Fibroblast of peridontal ligament (primary cell): ENCODE measurements at regions not wholly inside any gene's neighbourhood (a gene's known extent, or its start where the extent isn't known, plus 50 kb on each side); places are given as distances from the start of the nearest gene placed in this dataset.
"Not testable (repeated sequence)": the region's sequence is repeated elsewhere in the genome, so short reads cannot be mapped to it uniquely, and the experiment has no call there.

Experiments
- DNase-seq: peaks from one replicate; pipeline ENCODE4 v3.0.0-alpha.2; 2010; ENCODE audit errors: extremely low read depth

- DNase-seq: no peak
These were observed 623.2 kb downstream of the GATA3 start for GRCh38 chr10:8677642-8678041.

- DNase-seq: not testable (repeated sequence)
These were observed 630.4 kb downstream of the GATA3 start for GRCh38 chr10:8684916-8685315.

- no peak for DNase-seq
These were observed 634.4 kb downstream of the GATA3 start for GRCh38 chr10:8688881-8689280.

GRCh38 chr10:8691498-8692017, 637.1 kb downstream of the GATA3 start:
- DNase-seq: no peak

DNA sequence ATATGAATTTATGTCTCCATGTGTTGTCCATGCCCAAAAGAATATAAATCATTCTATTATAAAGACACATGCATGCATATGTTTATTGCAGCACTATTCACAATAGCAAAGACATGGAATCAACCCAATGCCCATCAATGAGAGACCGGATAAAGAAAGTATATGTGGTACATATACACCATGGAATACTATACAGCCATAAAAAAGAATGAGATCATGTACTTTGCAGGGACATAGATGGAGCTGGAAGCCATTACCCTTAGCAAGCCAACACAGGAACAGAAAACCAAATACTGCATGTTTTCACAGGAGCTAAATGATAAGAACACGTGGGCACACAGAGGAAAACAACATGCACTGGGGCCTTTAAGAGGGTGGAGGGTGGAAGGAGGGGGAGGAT, 639.1 kb downstream of the GATA3 start:
- DNase-seq: not testable (repeated sequence)

DNA sequence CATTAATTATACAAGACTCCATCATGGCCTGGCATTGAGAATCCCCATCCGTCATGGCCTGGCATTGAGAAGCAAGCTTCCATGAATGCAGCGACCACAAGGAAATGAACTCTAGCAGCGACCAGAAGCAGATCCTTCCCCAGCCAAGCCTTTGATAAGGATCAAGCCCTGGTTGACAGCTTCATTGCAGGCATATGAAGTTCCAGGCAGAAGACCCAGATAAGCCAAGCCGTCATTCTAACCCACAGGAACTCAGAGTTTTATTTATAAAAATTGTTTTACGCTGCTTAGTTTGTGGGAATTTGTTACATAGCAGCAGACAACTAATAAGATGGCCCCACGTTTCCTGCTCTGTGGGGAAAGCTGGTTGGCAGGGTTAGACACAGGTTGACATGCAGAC, 642.3 kb downstream of the GATA3 start:
- no peak for DNase-seq

DNA sequence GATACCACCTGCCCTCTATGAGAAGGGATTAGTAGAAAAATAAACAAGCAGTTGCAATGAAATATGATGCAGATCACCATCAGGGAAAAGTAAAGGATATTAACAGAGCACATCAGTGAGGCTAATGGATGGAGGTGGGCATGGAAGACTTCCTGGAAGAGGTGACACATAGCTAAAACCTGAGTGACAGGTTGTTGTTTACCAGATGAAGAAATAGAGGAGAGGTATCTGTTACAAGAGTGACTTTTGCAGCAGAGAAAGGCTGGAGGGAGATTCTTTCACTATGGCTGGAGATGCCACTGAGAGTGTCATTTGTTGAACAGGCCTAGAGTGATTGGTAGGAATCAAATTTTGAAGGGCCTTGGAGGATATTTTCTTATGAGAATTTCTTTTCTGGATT, 646.2 kb downstream of the GATA3 start:
- no peak for DNase-seq

GRCh38 chr10:8702181-8702580, 647.7 kb downstream of the GATA3 start:
- no peak for DNase-seq

- DNase-seq: no peak
These were observed 650.9 kb downstream of the GATA3 start for GRCh38 chr10:8705415-8705814.

GRCh38 chr10:8712656-8713055, 658.2 kb downstream of the GATA3 start:
- no peak for DNase-seq

DNA sequence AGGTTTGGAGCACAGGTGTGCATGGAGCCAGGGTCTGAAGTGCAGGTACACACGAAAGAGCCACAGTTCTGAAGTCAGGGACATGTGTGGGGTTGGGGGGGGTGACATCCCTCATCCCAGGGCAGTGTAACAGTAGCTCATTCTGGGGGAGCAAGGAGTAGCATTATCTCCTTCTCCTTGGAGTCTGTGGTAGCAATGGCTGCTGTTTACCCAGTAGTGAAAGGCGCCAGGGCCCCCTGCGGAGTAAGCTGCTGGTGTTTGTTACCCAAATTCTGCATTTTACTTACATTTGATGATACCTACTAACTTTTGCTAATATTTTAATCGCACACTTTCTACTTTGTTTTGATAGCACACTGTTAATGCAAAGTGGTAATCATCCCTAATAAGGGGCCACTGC, 665.5 kb downstream of the GATA3 start:
- no peak for DNase-seq

DNA sequence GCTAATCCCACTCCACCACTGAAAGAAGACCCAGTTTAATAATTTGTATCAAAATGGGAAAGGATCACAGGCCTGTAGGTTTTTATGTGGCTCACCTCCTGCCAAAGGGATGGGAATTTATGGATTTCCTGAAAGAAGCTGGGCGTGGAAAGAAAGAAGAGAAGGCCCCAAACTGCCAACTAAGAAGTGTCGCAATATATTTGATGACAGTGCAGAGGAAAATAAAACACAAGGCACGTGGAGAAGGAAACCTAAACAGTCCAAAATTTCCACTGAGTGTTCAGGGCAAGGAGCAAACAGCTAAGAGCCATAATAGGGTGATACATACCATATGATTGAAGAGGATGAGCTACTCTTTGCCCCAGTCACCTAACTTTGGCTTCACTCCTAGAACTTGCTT, 667.2 kb downstream of the GATA3 start:
- no peak for DNase-seq

GRCh38 chr10:8722835-8723234, 668.3 kb downstream of the GATA3 start:
- no peak for DNase-seq

GRCh38 chr10:8725343-8725742, 670.9 kb downstream of the GATA3 start:
- no peak for DNase-seq

DNA sequence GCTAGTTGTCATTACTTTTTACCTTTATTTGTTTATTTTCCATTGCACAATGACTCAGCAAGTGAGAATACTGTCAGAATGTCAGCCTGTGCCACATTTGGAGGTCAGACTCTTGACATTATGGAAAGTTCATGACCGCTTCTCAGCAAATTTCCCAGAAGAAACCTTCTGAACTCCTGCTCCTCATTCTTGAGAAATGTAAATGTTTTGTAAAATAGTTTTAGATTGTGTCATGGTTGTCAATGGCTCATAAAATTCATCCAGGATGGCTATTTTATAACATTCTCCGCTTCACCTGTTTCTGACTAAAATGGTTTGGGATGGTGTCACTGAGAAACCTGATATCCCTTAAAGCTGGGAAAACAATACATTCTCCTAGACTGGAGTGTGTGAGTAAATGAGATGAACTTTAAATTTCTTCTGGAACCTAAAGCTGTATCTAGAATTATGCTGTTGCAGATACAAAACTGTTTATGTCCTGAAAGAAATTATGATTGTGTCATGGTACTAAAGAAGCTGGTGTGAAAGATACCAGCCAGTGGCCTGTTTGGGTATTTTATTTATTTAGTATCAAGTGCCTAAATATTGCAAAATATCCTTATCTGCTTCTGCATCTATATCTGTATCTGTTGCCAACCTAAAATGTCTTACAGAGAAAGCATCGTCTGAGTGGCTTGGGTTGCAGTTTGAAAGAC, 671.7 kb downstream of the GATA3 start:
- DNase-seq: no peak

DNA sequence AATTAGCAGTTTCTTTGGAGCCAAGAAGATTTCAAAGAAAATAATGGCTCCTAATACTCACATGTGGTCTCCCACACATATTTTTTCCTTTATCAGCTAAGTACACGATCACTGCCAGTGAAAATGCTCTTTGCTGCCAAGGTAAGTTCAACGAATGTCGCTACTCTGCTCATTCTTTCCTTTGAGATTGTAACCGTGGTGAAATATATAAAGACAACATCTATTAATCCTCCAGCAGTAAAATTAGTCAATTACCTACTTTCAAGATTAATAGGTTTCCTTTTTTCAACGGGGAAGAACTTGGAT, 672.2 kb downstream of the GATA3 start:
- DNase-seq: no peak

GRCh38 chr10:8731121-8732095, 676.9 kb downstream of the GATA3 start:
- DNase-seq: no peak

GRCh38 chr10:8738987-8739386, 684.5 kb downstream of the GATA3 start:
- DNase-seq: no peak

DNA sequence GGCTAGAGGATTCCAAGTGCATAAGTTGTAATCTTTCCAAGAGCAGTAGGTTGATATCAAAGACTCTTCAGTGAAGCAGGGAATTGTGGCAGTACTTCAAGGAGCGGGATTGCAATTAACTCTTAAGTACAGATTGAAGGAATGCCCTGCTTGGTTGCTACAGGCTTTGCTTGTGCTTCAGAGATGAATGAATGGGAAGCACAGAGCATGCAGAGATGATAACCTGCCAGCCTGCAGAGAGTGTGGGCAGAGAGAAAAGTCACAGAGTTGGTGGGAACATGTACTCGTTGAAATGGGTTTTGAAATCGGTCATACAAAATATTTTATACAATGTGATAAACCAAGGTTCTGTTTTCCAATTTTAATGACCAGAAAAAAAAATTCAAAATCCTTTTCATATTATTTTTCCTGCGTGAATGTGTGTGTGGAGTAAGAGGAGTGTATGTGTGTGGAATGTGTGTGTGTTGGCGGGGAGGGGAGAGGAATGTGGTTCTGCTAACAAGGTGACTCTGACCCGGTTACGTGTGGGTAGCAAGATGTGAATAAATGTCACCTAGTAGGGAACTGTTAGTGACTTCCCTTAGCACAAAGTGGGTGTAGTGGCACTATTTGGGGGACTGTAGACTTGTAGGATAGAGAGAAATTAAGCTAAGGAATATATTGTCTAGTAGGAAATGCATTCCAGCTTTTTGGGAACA, 697.8 kb downstream of the GATA3 start:
- no peak for DNase-seq

DNA sequence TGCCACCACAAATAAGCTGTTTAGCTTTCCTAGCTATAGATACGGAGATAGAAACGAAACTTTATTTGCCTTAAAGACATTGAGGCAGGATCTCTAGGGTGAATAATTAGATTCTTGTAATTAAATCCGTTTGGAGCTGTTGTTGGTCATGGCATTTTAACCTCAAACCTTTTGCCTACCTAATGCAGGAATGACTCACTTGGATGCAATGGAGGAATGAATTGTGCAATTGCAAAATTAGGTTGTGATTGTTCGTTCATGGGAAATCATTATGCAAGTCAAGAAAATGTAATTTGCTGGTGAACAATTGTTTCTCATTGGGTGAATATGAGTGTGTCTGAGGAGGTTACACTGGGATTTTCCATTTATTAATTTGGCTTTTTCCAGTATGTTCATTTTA, 703.5 kb downstream of the GATA3 start:
- DNase-seq: no peak

GRCh38 chr10:8766899-8767298, 712.4 kb downstream of the GATA3 start:
- no peak for DNase-seq

- DNase-seq: no peak
These were observed 713.1 kb downstream of the GATA3 start for GRCh38 chr10:8767591-8767990.
